Osteoblast (primary cell): ENCODE measurements at regions not wholly inside any gene's neighbourhood (a gene's known extent, or its start where the extent isn't known, plus 50 kb on each side); places are given as distances from the start of the nearest gene placed in this dataset.

ENCODE experiments used
- DNase-seq: peaks from one replicate; pipeline ENCODE4 v3.0.0; 2011; ENCODE audit warnings: low spot score, mixed read lengths; ENCODE audit not compliant: insufficient read length; ENCODE audit errors: missing footprints
- H2AFZ ChIP-seq: 2 replicates; pipeline ENCODE4 v1.6.0; 2011; ENCODE audit warnings: mild to moderate bottlenecking, low read length
- H3K27ac ChIP-seq: 2 replicates; pipeline ENCODE4 v1.5.1; 2011; ENCODE audit warnings: mild to moderate bottlenecking, low read depth, low read length, moderate library complexity
- H3K27me3 ChIP-seq: 2 replicates; pipeline ENCODE4 v1.6.0; 2012; ENCODE audit warnings: mild to moderate bottlenecking, control low read depth, inconsistent platforms, low read length, moderate library complexity; ENCODE audit not compliant: insufficient read depth
- H3K36me3 ChIP-seq: 2 replicates; pipeline ENCODE4 v1.5.1; 2011; ENCODE audit warnings: mild to moderate bottlenecking, low read length, control low read depth, moderate library complexity; ENCODE audit not compliant: insufficient read depth
- H3K4me1 ChIP-seq: 2 replicates; pipeline ENCODE4 v1.5.1; 2011; ENCODE audit warnings: mild to moderate bottlenecking, low read length, control low read depth, moderate library complexity; ENCODE audit not compliant: insufficient read depth
- H3K4me2 ChIP-seq: 2 replicates; pipeline ENCODE4 v1.6.0; 2011; ENCODE audit warnings: mild to moderate bottlenecking, low read length; ENCODE audit not compliant: insufficient read depth
- H3K4me3 ChIP-seq: fragments of 200-600 bp; sonication (generic); 3 replicates; pipeline ENCODE4 v1.5.1; 2012; ENCODE audit warnings: mild to moderate bottlenecking, low read length, inconsistent platforms; ENCODE audit not compliant: insufficient read depth
- H3K79me2 ChIP-seq: 2 replicates; pipeline ENCODE4 v1.6.0; 2012; ENCODE audit warnings: mild to moderate bottlenecking, low read length, control low read depth, inconsistent platforms; ENCODE audit not compliant: insufficient read depth
- H3K9me3 ChIP-seq: 2 replicates; pipeline ENCODE4 v1.5.1; 2011; ENCODE audit warnings: low read depth, low read length, control low read depth
- H4K20me1 ChIP-seq: 2 replicates; pipeline ENCODE4 v1.6.0; 2012; ENCODE audit warnings: mild to moderate bottlenecking, low read length, control low read depth; ENCODE audit not compliant: insufficient read depth
- CTCF ChIP-seq: IDR thresholded peaks from 2 replicates; pipeline ENCODE4 v1.5.1; 2011; ENCODE audit warnings: mild to moderate bottlenecking, low read depth, low read length, moderate library complexity; ENCODE audit errors: extremely low read depth

GRCh38 chr15:93553167-93553935 lies 464.3 kb upstream of the RGMA start:
- Histone ChIP-seq H3K36me3 (no peaks in the 10 kb centered on the region), H3K27ac (no peak overlapping the region), H3K4me2 (no peak overlapping the region), H3K79me2 (no peaks in the 10 kb centered on the region), H3K4me3 (no peak overlapping the region), H3K27me3 (no peaks in the 10 kb centered on the region), H3K4me1 (no peaks in the 10 kb centered on the region), H3K9me3 (no peaks in the 10 kb centered on the region), H4K20me1 (no peaks in the 10 kb centered on the region), H2AFZ (no peak overlapping the region)
- TF ChIP-seq CTCF: no peak
- no peak for DNase-seq

DNA sequence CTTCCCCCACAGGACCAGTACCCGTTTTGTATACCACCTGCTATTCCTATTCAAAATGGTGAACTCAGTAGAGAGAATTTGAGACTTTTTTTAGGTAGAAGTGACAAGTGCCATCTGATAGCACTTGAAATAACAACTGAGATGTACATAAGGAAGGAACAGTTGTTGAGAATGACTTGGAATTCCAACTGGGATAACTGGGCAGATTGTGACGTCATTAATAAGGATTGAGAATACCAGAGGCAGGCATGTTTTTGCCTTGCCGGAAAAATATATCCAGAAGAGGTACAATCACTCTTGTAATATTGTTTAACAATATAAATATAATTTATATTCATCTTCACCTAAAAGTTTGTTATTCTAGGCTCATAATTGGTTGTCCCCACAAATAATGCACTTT lies 454.1 kb upstream of the RGMA start:
- no peaks in the 10 kb centered on the region for H3K79me2 ChIP-seq
- no peaks in the 10 kb centered on the region for H3K36me3 ChIP-seq
- H3K4me2 ChIP-seq: no peak overlapping the region
- no peak for DNase-seq
- no peak overlapping the region for H2AFZ ChIP-seq
- no peaks in the 10 kb centered on the region for H3K27me3 ChIP-seq
- TF ChIP-seq CTCF: no peak
- H3K4me3 ChIP-seq: no peak overlapping the region
- H3K27ac ChIP-seq: no peak overlapping the region
- H3K9me3 ChIP-seq: peaks cover 2% of the 10 kb centered on the region
- no peaks in the 10 kb centered on the region for H4K20me1 ChIP-seq
- H3K4me1 ChIP-seq: no peaks in the 10 kb centered on the region

- H2AFZ ChIP-seq: no peak overlapping the region
These were observed 438.5 kb upstream of the RGMA start for GRCh38 chr15:93527374-93528050.

More at GRCh38 chr15:93527374-93528050, 438.5 kb upstream of the RGMA start:
- no peaks in the 10 kb centered on the region for H3K4me1 ChIP-seq
- no peaks in the 10 kb centered on the region for H3K9me3 ChIP-seq
- no peak for TF ChIP-seq CTCF
- H3K27ac ChIP-seq: no peak overlapping the region
- H3K27me3 ChIP-seq: no peaks in the 10 kb centered on the region
- no peaks in the 10 kb centered on the region for H4K20me1 ChIP-seq
- no peak overlapping the region for H3K4me3 ChIP-seq
- DNase-seq: no peak
- H3K36me3 ChIP-seq: no peaks in the 10 kb centered on the region
- no peaks in the 10 kb centered on the region for H3K79me2 ChIP-seq
- no peak overlapping the region for H3K4me2 ChIP-seq
